ENCODE measurements at regions not wholly inside any gene's neighbourhood (a gene's known extent, or its start where the extent isn't known, plus 50 kb on each side); places are given as distances from the start of the nearest gene placed in this dataset.
"Not testable (repeated sequence)": the region's sequence is repeated elsewhere in the genome, so short reads cannot be mapped to it uniquely, and the experiment has no call there.

DNA sequence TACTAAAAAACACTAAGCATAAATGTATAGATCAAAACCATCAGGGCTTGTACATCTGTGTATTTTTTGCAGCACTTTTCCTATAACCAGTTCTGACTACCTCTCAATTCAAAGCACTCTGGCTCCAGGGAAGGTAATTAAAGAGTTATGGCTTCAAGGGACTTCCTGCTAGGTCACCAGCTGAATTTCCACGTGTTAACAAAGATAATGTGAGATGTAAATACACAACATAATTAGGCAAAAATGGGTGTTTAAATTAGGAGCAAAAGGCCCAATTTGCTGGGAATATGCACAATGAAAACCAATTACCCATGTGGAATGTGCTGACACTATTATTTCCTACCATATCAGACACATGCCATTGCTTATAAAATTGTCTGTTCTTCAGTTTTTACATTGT, 513.4 kb upstream of the FLRT2 start:
- H3K27ac ChIP-seq (ENCODE audit: low read depth): no peak overlapping the region
- TF ChIP-seq CTCF (conservative IDR thresholded peaks at IDR 0.05; ENCODE audit: low read depth in 2 of 2) (no peak), POLR2AphosphoS5 (IDR thresholded peaks at IDR 0.05; ENCODE audit: low read depth) (no peak), ETS1 (IDR thresholded peaks at IDR 0.05) (no peak), ZNF114 (CRISPR knock-in tag; IDR thresholded peaks at IDR 0.05) (no peak)
- Mint-ChIP-seq H3K4me1 (no peaks in the 10 kb centered on the region), H3K9me3 (peaks cover 19% of the 10 kb centered on the region; the same call in 2 of the 3 replicates), H3K27ac (no peak overlapping the region), H3K36me3 (ENCODE audit: low read depth) (no peaks in the 10 kb centered on the region), H3K4me3 (no peak overlapping the region), H3K27me3 (ENCODE audit: insufficient read depth, low read depth, poor library complexity) (no peaks in the 10 kb centered on the region)
- no peak for DNase-seq (ENCODE audit: low spot score)
- H3F3A ChIP-seq (replicated peaks; ENCODE audit: low read depth): no peaks in the 10 kb centered on the region
- H3K36me3 ChIP-seq (ENCODE audit: insufficient read depth): no peaks in the 10 kb centered on the region
- H3K4me3 ChIP-seq: no peak overlapping the region
- H3K4me2 ChIP-seq: no peak overlapping the region
- no peaks in the 10 kb centered on the region for H3K79me2 ChIP-seq (replicated peaks; ENCODE audit: insufficient read depth)
- ATAC-seq: no peak
- no peaks in the 10 kb centered on the region for H4K20me1 ChIP-seq (replicated peaks; ENCODE audit: insufficient read depth)
- no peak overlapping the region for H2AFZ ChIP-seq
- no peaks in the 10 kb centered on the region for H3K27me3 ChIP-seq (ENCODE audit: insufficient read depth)
- H3K9me2 ChIP-seq (ENCODE audit: insufficient read depth): 0 out of 2 replicates have a peak, but pooled peaks cover 3% of the 10 kb centered on the region
- H3K4me1 ChIP-seq (ENCODE audit: insufficient read depth): no peaks in the 10 kb centered on the region

- not testable (repeated sequence) for H3K36me3 ChIP-seq (ENCODE audit: insufficient read depth); H3K4me1 ChIP-seq (ENCODE audit: insufficient read depth); H3K4me1 Mint-ChIP-seq; H3K4me3 Mint-ChIP-seq; ATAC-seq; H3K9me2 ChIP-seq (ENCODE audit: insufficient read depth); H2AFZ ChIP-seq; H4K20me1 ChIP-seq (replicated peaks; ENCODE audit: insufficient read depth); H3K36me3 Mint-ChIP-seq (ENCODE audit: low read depth); DNase-seq (ENCODE audit: low spot score); H3K27me3 Mint-ChIP-seq (ENCODE audit: insufficient read depth, low read depth, poor library complexity); H3F3A ChIP-seq (replicated peaks; ENCODE audit: low read depth); H3K4me3 ChIP-seq; H3K79me2 ChIP-seq (replicated peaks; ENCODE audit: insufficient read depth); H3K27ac Mint-ChIP-seq; H3K27me3 ChIP-seq (ENCODE audit: insufficient read depth); H3K27ac ChIP-seq (ENCODE audit: low read depth); H3K4me2 ChIP-seq
- H3K9me3 Mint-ChIP-seq: peaks cover 27% of the 10 kb centered on the region; the same call in 2 of the 3 replicates
These were observed 506.1 kb upstream of the FLRT2 start for GRCh38 chr14:85023866-85024265.

DNA sequence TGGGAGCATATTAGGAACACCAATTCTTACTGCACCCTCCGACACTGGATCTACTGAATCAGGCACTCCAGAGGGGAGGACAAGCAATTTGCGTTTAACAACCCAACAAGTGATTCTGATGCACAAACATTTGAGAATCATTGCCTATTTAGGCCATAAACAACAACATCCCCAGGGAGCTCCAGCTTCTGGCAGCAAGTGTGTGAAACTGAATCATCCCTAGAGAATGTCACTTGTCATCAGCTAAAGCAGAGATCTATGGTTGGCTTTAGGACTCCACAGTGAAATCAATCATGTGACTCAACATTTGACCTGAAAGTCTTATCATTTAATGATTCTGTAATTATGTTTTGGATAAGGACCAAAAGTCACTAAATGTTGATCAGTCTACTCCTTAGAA, 505.0 kb upstream of the FLRT2 start:
- Mint-ChIP-seq H3K36me3 (ENCODE audit: low read depth) (peaks cover 5% of the 10 kb centered on the region; the same call in 1 of the 3 replicates), H3K27ac (no peak overlapping the region), H3K4me1 (peaks cover 3% of the 10 kb centered on the region; the same call in 1 of the 3 replicates), H3K4me3 (no peak overlapping the region), H3K27me3 (ENCODE audit: insufficient read depth, low read depth, poor library complexity) (no peaks in the 10 kb centered on the region), H3K9me3 (peaks cover 21% of the 10 kb centered on the region; the same call in 2 of the 3 replicates)
- no peak overlapping the region for H3K27ac ChIP-seq (ENCODE audit: low read depth)
- H3K27me3 ChIP-seq (ENCODE audit: insufficient read depth): no peaks in the 10 kb centered on the region
- ATAC-seq (no peak), DNase-seq (ENCODE audit: low spot score) (no peak)
- H3K79me2 ChIP-seq (replicated peaks; ENCODE audit: insufficient read depth): no peaks in the 10 kb centered on the region
- no peaks in the 10 kb centered on the region for H3K36me3 ChIP-seq (ENCODE audit: insufficient read depth)
- no peak overlapping the region for H3K4me2 ChIP-seq
- no peak overlapping the region for H2AFZ ChIP-seq
- H3K4me1 ChIP-seq (ENCODE audit: insufficient read depth): no peaks in the 10 kb centered on the region
- H3K9me2 ChIP-seq (ENCODE audit: insufficient read depth): peaks cover 2% of the 10 kb centered on the region
- H3K4me3 ChIP-seq: no peak overlapping the region
- no peaks in the 10 kb centered on the region for H4K20me1 ChIP-seq (replicated peaks; ENCODE audit: insufficient read depth)
- H3F3A ChIP-seq (replicated peaks; ENCODE audit: low read depth): no peaks in the 10 kb centered on the region
- no peak for TF ChIP-seq EZH2phosphoT487 (IDR thresholded peaks at IDR 0.05; ENCODE audit: unreplicated experiment)
- no peak for TF ChIP-seq EZH2 (IDR thresholded peaks at IDR 0.05; ENCODE audit: low read depth, unreplicated experiment)
- no peak for TF ChIP-seq CTCF (conservative IDR thresholded peaks at IDR 0.05; ENCODE audit: low read depth in 2 of 2)
- TF ChIP-seq, protein P1, sequence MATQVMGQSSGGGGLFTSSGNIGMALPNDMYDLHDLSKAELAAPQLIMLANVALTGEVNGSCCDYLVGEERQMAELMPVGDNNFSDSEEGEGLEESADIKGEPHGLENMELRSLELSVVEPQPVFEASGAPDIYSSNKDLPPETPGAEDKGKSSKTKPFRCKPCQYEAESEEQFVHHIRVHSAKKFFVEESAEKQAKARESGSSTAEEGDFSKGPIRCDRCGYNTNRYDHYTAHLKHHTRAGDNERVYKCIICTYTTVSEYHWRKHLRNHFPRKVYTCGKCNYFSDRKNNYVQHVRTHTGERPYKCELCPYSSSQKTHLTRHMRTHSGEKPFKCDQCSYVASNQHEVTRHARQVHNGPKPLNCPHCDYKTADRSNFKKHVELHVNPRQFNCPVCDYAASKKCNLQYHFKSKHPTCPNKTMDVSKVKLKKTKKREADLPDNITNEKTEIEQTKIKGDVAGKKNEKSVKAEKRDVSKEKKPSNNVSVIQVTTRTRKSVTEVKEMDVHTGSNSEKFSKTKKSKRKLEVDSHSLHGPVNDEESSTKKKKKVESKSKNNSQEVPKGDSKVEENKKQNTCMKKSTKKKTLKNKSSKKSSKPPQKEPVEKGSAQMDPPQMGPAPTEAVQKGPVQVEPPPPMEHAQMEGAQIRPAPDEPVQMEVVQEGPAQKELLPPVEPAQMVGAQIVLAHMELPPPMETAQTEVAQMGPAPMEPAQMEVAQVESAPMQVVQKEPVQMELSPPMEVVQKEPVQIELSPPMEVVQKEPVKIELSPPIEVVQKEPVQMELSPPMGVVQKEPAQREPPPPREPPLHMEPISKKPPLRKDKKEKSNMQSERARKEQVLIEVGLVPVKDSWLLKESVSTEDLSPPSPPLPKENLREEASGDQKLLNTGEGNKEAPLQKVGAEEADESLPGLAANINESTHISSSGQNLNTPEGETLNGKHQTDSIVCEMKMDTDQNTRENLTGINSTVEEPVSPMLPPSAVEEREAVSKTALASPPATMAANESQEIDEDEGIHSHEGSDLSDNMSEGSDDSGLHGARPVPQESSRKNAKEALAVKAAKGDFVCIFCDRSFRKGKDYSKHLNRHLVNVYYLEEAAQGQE (IDR thresholded peaks at IDR 0.05; ENCODE audit: unreplicated experiment): no peak

All from GM23338 (cell line).